ENCODE measurements at regions not wholly inside any gene's neighbourhood (a gene's known extent, or its start where the extent isn't known, plus 50 kb on each side); places are given as distances from the start of the nearest gene placed in this dataset.
"Not testable (repeated sequence)": the region's sequence is repeated elsewhere in the genome, so short reads cannot be mapped to it uniquely, and the experiment has no call there.

- not testable (repeated sequence) for H3K27ac Mint-ChIP-seq; H4K20me1 ChIP-seq (ENCODE audit: low read depth); H3K4me3 Mint-ChIP-seq
Measured at GRCh38 chrX:144202726-144203125, 318.9 kb downstream of the UBE2NL start.

DNA sequence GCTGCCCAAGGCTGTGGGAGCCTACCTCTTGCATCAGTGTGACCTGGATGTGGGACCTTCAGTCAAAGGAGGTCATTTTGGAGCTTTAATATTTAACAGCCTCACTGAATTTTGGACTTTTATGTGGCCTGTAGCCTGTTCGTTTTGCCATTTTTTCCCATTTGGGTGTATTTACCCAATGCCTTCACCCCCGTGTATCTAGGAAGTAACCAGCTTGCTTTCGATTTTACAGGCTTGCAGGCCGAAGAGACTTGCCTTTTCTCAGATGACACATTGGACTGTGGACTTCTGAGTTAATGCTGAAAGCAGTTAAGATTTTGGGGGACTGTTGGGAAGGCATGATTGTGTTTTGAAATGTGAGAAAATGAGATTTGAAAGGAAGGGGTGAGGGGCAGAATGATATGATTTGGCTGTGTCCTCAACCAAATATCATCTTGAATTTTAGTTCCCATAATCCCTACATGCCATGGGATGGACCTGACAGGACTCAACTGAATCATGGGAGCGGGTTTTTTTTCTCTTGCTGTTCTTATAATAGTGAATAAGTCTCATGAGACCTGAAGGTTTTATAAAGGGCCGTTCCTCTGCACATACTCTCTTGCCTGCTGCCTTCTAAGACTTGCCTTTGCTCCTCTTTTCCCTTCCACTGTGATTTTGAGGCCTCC is 324.6 kb downstream of the UBE2NL start:
- not testable (repeated sequence) for H3K4me2 ChIP-seq; H4K20me1 ChIP-seq (ENCODE audit: low read depth); H3K27ac ChIP-seq; H3K4me3 Mint-ChIP-seq; DNase-seq (ENCODE audit: low spot score); H3K9me3 ChIP-seq (ENCODE audit: low read depth); H3K9ac ChIP-seq; H3K4me3 ChIP-seq; H3K27me3 ChIP-seq; H3K36me3 ChIP-seq; H3K27ac Mint-ChIP-seq; H3K79me2 ChIP-seq (ENCODE audit: low read depth); H3F3A ChIP-seq (ENCODE audit: low read depth); H3K27me3 Mint-ChIP-seq (ENCODE audit: insufficient read depth, low read depth); H3K36me3 Mint-ChIP-seq; H3K4me1 ChIP-seq; H3K4me1 Mint-ChIP-seq; H2AFZ ChIP-seq (replicated peaks); H3K9me3 Mint-ChIP-seq

More at GRCh38 chrX:144202726-144203125, 318.9 kb downstream of the UBE2NL start:
- H3F3A ChIP-seq (ENCODE audit: low read depth); H3K27ac ChIP-seq; H3K9me3 ChIP-seq (ENCODE audit: low read depth); H3K4me3 ChIP-seq; H3K79me2 ChIP-seq (ENCODE audit: low read depth); H3K4me2 ChIP-seq; H3K4me1 Mint-ChIP-seq; H2AFZ ChIP-seq (replicated peaks); H3K36me3 Mint-ChIP-seq; DNase-seq (ENCODE audit: low spot score); H3K9me3 Mint-ChIP-seq; H3K4me1 ChIP-seq; H3K9ac ChIP-seq; H3K27me3 Mint-ChIP-seq (ENCODE audit: insufficient read depth, low read depth); H3K36me3 ChIP-seq; H3K27me3 ChIP-seq: not testable (repeated sequence)

DNA sequence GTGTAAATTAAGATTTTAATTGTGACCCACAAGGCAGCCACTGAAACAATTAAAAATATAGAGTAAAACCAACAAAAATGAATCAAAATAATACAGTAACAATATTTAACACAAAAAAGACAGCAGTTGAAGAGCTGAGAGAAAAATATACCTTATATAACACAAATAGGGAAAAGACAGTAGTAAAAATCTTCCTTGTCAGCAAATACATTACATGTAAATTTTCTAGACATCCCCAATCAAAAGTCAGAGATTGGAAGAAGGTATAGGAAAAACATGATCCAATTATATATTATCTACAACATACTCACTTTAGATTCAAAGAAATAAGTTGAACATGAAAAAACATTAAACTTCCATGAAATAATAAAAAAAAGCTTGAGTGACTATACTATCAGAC is 330.8 kb downstream of the UBE2NL start:
- no peaks in the 10 kb centered on the region for H3F3A ChIP-seq (ENCODE audit: low read depth)
- peaks cover 7% of the 10 kb centered on the region for H3K9me3 ChIP-seq (ENCODE audit: low read depth)
- H3K9me3 Mint-ChIP-seq: no peaks in the 10 kb centered on the region
- TF ChIP-seq EZH2phosphoT487 (IDR thresholded peaks at IDR 0.05) (no peak), EZH2 (IDR thresholded peaks at IDR 0.05) (no peak), CTCF (IDR thresholded peaks at IDR 0.05) (no peak)
- no peak overlapping the region for H3K4me2 ChIP-seq
- no peaks in the 10 kb centered on the region for H3K36me3 ChIP-seq
- no peak overlapping the region for H2AFZ ChIP-seq (replicated peaks)
- no peak overlapping the region for H3K27ac Mint-ChIP-seq
- H3K9ac ChIP-seq: no peak overlapping the region
- H4K20me1 ChIP-seq (ENCODE audit: low read depth): no peaks in the 10 kb centered on the region
- no peak overlapping the region for H3K27ac ChIP-seq
- no peak overlapping the region for H3K4me3 ChIP-seq
- H3K36me3 Mint-ChIP-seq: no peaks in the 10 kb centered on the region
- no peak for DNase-seq (ENCODE audit: low spot score)
- no peaks in the 10 kb centered on the region for H3K27me3 ChIP-seq
- H3K27me3 Mint-ChIP-seq (ENCODE audit: insufficient read depth, low read depth): no peaks in the 10 kb centered on the region
- no peaks in the 10 kb centered on the region for H3K4me1 Mint-ChIP-seq
- no peaks in the 10 kb centered on the region for H3K79me2 ChIP-seq (ENCODE audit: low read depth)
- H3K4me3 Mint-ChIP-seq: no peak overlapping the region
- H3K4me1 ChIP-seq: no peaks in the 10 kb centered on the region

GRCh38 chrX:144219035-144219434 is 335.2 kb downstream of the UBE2NL start:
- no peaks in the 10 kb centered on the region for H3K4me1 ChIP-seq
- H3K36me3 ChIP-seq: no peaks in the 10 kb centered on the region
- no peak overlapping the region for H3K4me2 ChIP-seq
- peaks cover 10% of the 10 kb centered on the region for H3K9me3 ChIP-seq (ENCODE audit: low read depth)
- Mint-ChIP-seq H3K36me3 (no peaks in the 10 kb centered on the region), H3K4me1 (no peaks in the 10 kb centered on the region), H3K27ac (no peak overlapping the region), H3K4me3 (no peak overlapping the region), H3K27me3 (ENCODE audit: insufficient read depth, low read depth) (no peaks in the 10 kb centered on the region), H3K9me3 (no peaks in the 10 kb centered on the region)
- H3K27ac ChIP-seq: no peak overlapping the region
- H3F3A ChIP-seq (ENCODE audit: low read depth): no peaks in the 10 kb centered on the region
- TF ChIP-seq EZH2 (IDR thresholded peaks at IDR 0.05) (no peak), EZH2phosphoT487 (IDR thresholded peaks at IDR 0.05) (no peak), CTCF (IDR thresholded peaks at IDR 0.05) (peak; percentile 26)
- no peaks in the 10 kb centered on the region for H3K79me2 ChIP-seq (ENCODE audit: low read depth)
- no peaks in the 10 kb centered on the region for H4K20me1 ChIP-seq (ENCODE audit: low read depth)
- no peaks in the 10 kb centered on the region for H3K27me3 ChIP-seq
- DNase-seq (ENCODE audit: low spot score): peak; percentile 24
- no peak overlapping the region for H3K9ac ChIP-seq
- no peak overlapping the region for H2AFZ ChIP-seq (replicated peaks)
- no peak overlapping the region for H3K4me3 ChIP-seq

- H3K4me3 Mint-ChIP-seq; H4K20me1 ChIP-seq (ENCODE audit: low read depth); H3K27me3 Mint-ChIP-seq (ENCODE audit: insufficient read depth, low read depth); H3K27ac Mint-ChIP-seq; H3K27ac ChIP-seq; H3K4me3 ChIP-seq; H3K36me3 ChIP-seq; H3K9ac ChIP-seq; H3K9me3 ChIP-seq (ENCODE audit: low read depth); H3K4me1 ChIP-seq; H3K36me3 Mint-ChIP-seq; DNase-seq (ENCODE audit: low spot score); H3K4me2 ChIP-seq; H3F3A ChIP-seq (ENCODE audit: low read depth); H3K4me1 Mint-ChIP-seq; H2AFZ ChIP-seq (replicated peaks); H3K79me2 ChIP-seq (ENCODE audit: low read depth); H3K27me3 ChIP-seq: not testable (repeated sequence)
- peaks cover 37% of the 10 kb centered on the region for H3K9me3 Mint-ChIP-seq
Measured at GRCh38 chrX:144231116-144231785, 347.4 kb downstream of the UBE2NL start.
